ENCODE measurements at regions not wholly inside any gene's neighbourhood (a gene's known extent, or its start where the extent isn't known, plus 50 kb on each side); places are given as distances from the start of the nearest gene placed in this dataset.

DNA sequence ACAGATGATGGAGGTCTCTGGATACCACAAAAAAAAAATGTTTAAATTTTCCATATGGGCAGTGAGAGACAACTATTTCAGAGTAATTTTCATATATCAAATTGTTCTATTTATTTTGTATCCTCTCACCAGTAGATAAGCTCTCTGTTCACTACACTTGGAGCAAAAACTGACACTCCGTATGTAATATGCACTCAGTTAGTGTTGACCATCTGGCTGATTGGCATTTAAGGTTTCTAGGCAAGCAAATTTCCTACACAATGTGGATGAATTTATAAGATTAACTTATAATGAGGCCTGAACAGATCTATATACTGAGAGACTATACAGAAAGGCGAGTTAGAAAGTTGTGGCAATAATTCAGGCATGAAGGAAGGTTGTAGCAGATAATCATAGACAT is 836.5 kb upstream of the SEMA6D start:
- no peaks in the 10 kb centered on the region for H3K27me3 ChIP-seq (ENCODE audit: insufficient read depth, low read length)
- DNase-seq (ENCODE audit: low read depth, low spot score): no peak
- H3K36me3 ChIP-seq (ENCODE audit: control insufficient read depth in 1 of 2, insufficient read depth in 2 of 2, low read length in 2 of 2): no peaks in the 10 kb centered on the region
- H3K27ac ChIP-seq (ENCODE audit: low read depth, low read length): no peak overlapping the region
- peaks cover 10 to 22% of the 10 kb centered on the region in 2 experiments; a peak in 2 of 4 replicates for H3K9me3 ChIP-seq (ENCODE audit: control insufficient read depth in 1 of 2, insufficient read depth in 1 of 2, low read depth in 1 of 2, low read length in 2 of 2)
- ChIA-PET CTCF (no interaction called here), RAD21 (ENCODE audit: low non-redundant PET in 1 of 2, low total read pairs in 2 of 2, uncharacterized antibody in 2 of 2, unreplicated experiment in 2 of 2) (no interaction called here), POLR2A (no interaction called here)
- H3K4me2 ChIP-seq (ENCODE audit: low read length): no peak overlapping the region
- no peak overlapping the region for H2AFZ ChIP-seq (ENCODE audit: low read depth, low read length, poor library complexity, severe bottlenecking)
- H3K79me2 ChIP-seq (ENCODE audit: insufficient read depth, low read length): no peaks in the 10 kb centered on the region
- H3K4me1 ChIP-seq (ENCODE audit: control insufficient read depth in 1 of 2, insufficient read depth in 2 of 2, low read length in 2 of 2): no peaks in the 10 kb centered on the region
- TF ChIP-seq, protein P1, sequence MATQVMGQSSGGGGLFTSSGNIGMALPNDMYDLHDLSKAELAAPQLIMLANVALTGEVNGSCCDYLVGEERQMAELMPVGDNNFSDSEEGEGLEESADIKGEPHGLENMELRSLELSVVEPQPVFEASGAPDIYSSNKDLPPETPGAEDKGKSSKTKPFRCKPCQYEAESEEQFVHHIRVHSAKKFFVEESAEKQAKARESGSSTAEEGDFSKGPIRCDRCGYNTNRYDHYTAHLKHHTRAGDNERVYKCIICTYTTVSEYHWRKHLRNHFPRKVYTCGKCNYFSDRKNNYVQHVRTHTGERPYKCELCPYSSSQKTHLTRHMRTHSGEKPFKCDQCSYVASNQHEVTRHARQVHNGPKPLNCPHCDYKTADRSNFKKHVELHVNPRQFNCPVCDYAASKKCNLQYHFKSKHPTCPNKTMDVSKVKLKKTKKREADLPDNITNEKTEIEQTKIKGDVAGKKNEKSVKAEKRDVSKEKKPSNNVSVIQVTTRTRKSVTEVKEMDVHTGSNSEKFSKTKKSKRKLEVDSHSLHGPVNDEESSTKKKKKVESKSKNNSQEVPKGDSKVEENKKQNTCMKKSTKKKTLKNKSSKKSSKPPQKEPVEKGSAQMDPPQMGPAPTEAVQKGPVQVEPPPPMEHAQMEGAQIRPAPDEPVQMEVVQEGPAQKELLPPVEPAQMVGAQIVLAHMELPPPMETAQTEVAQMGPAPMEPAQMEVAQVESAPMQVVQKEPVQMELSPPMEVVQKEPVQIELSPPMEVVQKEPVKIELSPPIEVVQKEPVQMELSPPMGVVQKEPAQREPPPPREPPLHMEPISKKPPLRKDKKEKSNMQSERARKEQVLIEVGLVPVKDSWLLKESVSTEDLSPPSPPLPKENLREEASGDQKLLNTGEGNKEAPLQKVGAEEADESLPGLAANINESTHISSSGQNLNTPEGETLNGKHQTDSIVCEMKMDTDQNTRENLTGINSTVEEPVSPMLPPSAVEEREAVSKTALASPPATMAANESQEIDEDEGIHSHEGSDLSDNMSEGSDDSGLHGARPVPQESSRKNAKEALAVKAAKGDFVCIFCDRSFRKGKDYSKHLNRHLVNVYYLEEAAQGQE (IDR thresholded peaks at IDR 0.05; ENCODE audit: low read depth): no peak
- TF ChIP-seq YY1 (IDR thresholded peaks at IDR 0.05; ENCODE audit: extremely low read depth, insufficient replicate concordance, low read depth, low read length) (no peak), FOSL1 (IDR thresholded peaks at IDR 0.05; ENCODE audit: low read depth) (no peak)
- TF ChIP-seq, protein P2, sequence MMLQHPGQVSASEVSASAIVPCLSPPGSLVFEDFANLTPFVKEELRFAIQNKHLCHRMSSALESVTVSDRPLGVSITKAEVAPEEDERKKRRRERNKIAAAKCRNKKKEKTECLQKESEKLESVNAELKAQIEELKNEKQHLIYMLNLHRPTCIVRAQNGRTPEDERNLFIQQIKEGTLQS (IDR thresholded peaks at IDR 0.05): no peak
- TF ChIP-seq, protein P3, sequence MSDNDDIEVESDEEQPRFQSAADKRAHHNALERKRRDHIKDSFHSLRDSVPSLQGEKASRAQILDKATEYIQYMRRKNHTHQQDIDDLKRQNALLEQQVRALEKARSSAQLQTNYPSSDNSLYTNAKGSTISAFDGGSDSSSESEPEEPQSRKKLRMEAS (IDR thresholded peaks at IDR 0.05): no peak
- H3K9ac ChIP-seq (ENCODE audit: low read length): no peak overlapping the region
- BruUV-seq (replicated peaks): no TSS peak
- no peaks in the 10 kb centered on the region for H3K9me2 ChIP-seq (ENCODE audit: insufficient read depth)
- intact Hi-C loops (cut with micrococcal nuclease): no loop called here
- H3K4me3 ChIP-seq (replicated peaks in 1 of 2; ENCODE audit: low read depth in 1 of 2, low read length in 2 of 2): no peak overlapping the region
- no peaks in the 10 kb centered on the region for H4K20me1 ChIP-seq (ENCODE audit: insufficient read depth)
- no peak for ATAC-seq

All from HCT116 (cell line).